ENCODE measurements at regions not wholly inside any gene's neighbourhood (a gene's known extent, or its start where the extent isn't known, plus 50 kb on each side); places are given as distances from the start of the nearest gene placed in this dataset.

- no peak for DNase-seq (ENCODE audit: low read depth)
Measured at GRCh38 chr7:155216475-155217272, 81.0 kb upstream of the INSIG1 start.

DNA sequence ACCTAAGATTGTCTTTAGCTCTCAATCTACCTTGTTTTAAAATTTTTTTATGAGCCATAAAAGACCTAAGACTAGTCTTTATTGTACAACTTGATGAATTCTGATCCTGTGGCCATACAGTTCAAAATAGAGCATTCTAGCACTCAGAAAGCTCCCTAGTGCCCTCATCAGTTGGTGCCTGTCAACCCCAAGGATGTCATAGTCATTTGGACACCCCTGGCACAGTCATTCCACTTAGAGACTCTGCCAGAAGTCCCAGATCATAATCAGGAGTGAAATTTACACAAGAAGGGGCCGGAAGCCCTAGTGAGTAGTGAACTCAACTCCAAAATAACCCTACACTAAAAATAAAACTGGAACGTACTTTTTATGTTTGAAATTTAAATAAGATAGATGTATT, 80.0 kb upstream of the INSIG1 start:
- DNase-seq (ENCODE audit: low read depth): no peak

DNA sequence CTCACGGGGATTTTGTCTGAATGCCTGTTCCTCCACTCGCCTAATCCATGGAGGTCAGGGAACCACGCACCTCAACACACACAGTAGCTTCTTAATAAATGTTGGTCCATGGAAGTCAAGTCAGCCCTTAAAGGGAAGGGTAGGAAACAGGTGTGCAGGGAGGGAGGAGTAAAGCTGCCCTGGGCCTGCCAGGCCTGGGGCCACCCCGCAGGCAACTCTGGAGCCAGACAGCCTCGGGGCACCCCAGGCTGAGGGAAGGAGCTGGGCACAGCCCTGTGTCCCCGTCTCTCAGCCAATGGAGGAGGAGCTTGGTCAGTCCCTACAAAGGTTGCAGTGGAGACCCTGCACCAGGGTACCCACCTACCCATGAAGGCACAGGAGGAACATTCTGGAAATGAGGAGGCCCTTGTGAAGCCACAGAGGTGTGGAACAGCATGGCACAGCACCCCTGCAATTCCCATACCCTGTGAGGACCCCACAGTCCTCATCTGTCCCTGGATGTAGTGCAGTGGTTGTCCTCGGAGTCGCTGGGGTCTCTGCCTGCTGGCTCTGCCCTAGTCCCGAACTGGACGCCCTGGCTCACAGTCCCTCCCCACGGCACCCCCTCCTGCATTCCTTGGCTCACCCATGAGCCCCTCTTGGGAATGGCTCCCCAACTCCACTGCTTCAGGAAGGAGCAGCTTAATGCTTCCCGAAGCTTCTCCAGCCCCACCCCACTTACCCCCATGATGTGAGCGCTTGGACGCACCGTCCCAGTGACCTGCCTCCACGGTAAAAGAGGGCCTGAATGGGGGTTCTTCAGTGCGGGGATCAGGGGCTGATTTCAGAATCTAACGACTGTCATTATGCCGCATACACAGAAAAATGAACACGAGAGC, 79.2 kb upstream of the INSIG1 start:
- no peak for DNase-seq (ENCODE audit: low read depth)

DNA sequence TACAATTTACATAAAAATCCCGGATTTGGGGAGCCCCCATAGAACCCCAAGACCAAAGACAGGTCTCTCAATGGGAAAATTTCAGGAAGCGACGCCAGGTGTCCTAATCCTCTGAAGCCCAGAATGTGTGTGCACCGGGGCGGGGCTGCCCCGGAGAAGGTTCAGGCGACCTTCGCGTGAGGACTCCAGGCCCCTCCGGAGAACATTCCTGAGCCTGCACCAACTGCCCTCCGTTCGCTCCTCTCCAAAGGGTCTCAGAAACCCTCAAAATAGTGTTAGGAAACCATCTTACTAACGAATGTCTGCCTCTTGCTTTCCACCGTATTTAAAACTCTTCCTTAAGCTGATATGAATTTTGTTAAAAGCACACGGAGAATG, 78.5 kb upstream of the INSIG1 start:
- no peak for DNase-seq (ENCODE audit: low read depth)

GRCh38 chr7:155219947-155220769, 77.5 kb upstream of the INSIG1 start:
- no peak for DNase-seq (ENCODE audit: low read depth)

GRCh38 chr7:155220903-155221302, 76.8 kb upstream of the INSIG1 start:
- DNase-seq (ENCODE audit: low read depth): no peak

DNA sequence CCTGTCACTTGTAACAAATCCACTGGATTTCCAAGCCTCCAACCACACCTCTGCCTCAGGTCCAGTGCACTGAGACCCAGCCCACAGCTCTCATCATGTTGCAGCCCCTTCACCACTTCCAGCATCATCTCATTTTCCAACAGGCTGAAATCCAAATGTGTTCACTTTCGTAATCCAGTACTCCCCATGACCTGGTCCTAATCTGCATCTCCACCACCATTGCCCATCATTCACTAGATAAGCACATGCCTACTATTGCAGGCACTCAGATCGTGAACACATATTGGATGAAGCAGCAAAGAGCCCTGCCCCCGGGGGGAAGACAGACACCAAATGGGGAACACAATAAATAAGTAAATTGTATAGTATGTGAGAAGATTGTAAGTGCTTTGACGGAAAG, 76.1 kb upstream of the INSIG1 start:
- DNase-seq (ENCODE audit: low read depth): no peak

GRCh38 chr7:155222061-155222460, 75.6 kb upstream of the INSIG1 start:
- no peak for DNase-seq (ENCODE audit: low read depth)

DNA sequence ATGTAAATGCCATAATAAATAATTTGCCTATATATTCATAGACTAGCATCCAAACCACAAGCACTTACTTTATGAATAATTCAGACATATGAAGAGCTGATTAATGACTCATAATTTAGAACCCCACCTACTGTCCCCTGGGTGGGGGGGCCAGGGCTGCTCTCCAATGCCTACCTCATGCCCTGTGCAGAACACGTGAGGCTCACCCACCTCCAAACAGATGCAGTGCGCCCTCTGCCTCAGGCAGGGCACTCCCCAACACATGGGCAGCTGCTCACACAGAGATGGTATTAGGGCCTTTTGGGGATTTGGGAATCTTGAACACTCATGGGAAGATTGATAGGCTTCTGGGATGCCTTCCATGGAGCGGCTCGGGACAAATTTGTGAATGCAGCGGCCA, 75.1 kb upstream of the INSIG1 start:
- no peak for DNase-seq (ENCODE audit: low read depth)

GRCh38 chr7:155223021-155223420, 74.7 kb upstream of the INSIG1 start:
- DNase-seq (ENCODE audit: low read depth): no peak

DNA sequence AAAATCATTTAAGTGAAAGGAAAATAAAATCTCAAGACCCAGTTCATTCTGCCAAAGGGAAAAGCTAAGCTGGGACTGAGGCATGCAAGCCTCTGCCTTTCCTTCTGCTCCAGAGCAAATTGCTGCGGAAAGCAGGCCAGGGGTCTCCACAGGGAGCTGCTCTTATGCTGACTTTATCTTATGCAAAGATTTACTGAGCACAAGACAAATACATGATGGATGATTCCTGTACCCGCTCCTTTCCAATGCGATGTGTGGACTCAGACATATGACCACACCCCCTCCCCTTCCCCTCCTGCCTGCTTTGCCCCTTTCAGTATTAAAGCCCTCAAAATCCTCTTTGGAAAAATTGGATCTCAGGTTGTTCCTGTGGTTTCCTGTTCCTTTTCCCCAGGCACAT, 74.2 kb upstream of the INSIG1 start:
- no peak for DNase-seq (ENCODE audit: low read depth)

DNA sequence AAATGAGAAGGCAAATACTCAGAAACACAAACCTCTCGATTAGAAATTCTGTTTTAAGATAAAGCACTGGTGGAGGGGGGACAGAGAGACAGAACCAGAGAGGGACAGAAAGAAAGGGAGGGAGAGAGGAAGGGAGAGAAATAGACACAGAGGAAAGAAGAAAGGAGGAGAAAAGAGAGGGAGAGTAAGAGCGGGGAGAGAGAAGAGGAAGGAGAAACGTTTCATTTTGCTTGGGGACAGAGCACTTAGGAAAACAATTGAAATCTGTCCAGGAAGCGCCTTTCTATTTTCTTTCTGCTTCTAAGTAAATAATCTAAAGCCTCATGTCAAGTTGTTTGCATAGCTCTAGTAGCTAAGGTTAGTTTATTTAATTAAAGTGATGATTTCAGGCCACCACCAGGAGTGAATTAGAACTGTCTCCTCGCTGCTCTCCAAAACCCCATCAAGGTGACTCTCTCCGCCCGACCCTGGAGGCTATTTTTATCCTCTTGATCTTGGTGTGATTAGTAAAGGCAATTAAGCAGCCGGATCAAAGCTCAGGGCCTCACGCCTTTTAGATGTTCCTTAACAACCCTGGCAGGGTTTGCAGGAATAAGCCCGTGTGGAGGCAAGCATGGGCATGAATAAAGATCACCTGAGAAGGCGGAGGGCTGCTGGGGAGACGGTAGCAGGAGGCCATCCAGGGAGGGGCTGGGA, 73.4 kb upstream of the INSIG1 start:
- DNase-seq (ENCODE audit: low read depth): no peak

- no peak for DNase-seq (ENCODE audit: low read depth)
Measured at GRCh38 chr7:155225095-155225494, 72.6 kb upstream of the INSIG1 start.

DNA sequence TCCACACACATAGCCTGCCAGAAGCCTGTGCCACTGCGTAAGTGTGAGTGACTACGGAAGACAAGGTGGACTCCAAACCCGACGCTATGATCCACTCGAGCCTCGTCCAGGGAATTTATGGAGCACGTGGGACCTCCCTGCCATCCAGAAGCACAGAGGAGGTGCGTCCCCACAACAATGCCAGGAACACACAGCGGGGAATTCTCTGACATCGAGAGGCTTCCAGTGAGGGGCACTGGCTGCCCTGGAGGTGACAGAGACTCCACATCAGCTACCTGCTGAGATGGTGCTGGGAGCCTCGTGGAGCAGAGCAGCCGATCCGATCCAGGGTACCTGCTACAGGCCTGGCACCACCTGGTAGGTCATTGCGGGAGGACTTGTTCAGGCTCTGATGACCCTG, 72.2 kb upstream of the INSIG1 start:
- DNase-seq (ENCODE audit: low read depth): no peak

DNA sequence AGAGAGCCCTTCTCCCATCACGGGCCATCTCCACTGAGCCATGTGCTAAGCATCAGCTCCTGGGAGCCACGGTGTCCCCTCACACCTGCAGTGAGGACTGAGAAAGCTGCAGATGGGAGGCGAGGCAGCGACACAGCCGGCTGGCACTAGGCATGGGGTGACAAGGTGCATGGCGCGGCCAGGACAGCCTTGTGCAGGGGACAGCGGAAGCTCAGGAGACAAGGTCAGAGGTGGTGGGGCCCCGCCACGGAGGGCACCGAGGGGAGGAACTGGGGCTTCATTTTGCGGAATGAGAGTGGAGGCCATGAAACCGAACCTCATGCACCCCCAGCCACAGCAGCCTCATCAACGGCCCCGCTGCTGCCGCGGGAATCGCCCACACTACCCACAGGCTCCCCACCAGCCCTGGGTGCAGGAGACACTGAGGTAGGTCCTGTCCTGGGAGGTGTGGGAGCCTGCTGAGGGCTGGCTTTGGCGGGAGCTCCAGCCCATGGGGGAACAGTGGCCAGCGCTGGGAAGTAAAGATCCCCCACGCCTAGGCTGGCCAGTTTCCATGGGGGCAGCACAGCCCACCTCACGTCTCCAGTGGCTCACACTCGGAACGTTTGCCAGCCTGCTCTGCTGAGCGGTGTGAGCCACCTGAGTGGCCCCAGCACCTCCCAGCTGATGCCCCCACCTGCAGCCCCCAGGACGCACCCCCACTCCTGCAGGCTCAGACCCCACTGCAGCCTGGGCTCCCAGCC, 71.2 kb upstream of the INSIG1 start:
- no peak for DNase-seq (ENCODE audit: low read depth)

DNA sequence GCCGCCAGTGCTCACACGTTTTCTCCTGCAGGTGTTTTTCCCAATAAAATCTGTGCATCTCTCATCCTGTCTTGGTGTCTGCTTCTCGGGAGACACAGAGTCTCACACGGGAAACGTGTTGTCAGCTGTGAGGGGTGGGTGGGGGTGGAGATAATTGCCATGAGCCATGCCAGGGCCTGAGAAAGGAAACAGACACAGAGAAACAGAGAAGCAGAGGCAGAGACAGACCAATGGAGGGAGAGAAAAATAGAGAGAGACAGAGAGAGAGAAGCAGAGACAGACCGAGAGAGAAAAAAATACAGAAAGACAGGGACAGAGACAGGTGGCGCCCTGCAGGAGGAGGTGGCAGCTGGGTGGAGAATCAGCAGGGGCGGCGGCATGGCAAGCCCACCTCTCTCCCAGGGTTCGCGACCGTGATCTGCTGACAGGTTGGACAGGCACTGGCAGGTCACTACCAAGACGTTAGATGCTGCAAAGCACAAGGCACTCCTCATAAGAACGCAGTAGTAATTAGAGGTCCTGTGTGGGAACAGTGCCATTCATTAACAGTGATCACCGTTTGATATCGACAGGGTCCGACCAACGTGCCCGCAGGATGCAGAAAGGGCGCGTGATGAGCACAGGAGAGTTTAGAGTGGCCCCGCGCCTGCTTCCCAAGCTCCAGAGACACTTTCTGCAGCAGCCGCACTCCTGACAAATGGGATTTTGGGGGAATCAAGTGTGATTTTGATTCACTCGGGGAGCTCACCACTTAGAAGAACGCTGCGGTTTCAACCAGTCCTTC, 70.5 kb upstream of the INSIG1 start:
- no peak for DNase-seq (ENCODE audit: low read depth)

- DNase-seq (ENCODE audit: low read depth): no peak
Measured at GRCh38 chr7:155227788-155228458, 69.8 kb upstream of the INSIG1 start.

GRCh38 chr7:155228459-155228845, 69.2 kb upstream of the INSIG1 start:
- DNase-seq (ENCODE audit: low read depth): no peak

GRCh38 chr7:155228894-155229293, 68.8 kb upstream of the INSIG1 start:
- DNase-seq (ENCODE audit: low read depth): no peak

All from activated T-cell treated with anti-CD3 and anti-CD28 coated beads for 24 hours (primary cell).